Naive thymus-derived CD8-positive, alpha-beta T cell (primary cell): ENCODE measurements at regions not wholly inside any gene's neighbourhood (a gene's known extent, or its start where the extent isn't known, plus 50 kb on each side); places are given as distances from the start of the nearest gene placed in this dataset.
"Not testable (repeated sequence)": the region's sequence is repeated elsewhere in the genome, so short reads cannot be mapped to it uniquely, and the experiment has no call there.

Experiments used
- ATAC-seq, 2 donors: fragments of 150-1000 bp; cut with Tn5 transposase in 1 of 2; sonication (Bioruptor Pico), chemical (Tn5 transposase) in 1 of 2; 1 replicate in 1 of 2; 2 replicates in 1 of 2; pipeline ENCODE4 v1.10.0; 2021; ENCODE audit warnings: mild to moderate bottlenecking in 2 of 2, moderate library complexity in 2 of 2
- POLR2A ChIA-PET: fragments of 350-600 bp; sonication (Branson Sonifier 250); formaldehyde crosslinking; loops from one replicate; lab custom pipeline; 2021; ENCODE audit warnings: antibody characterized with exemption; lab: Charles Lee
- DNase-seq, 10 donors: peaks; one replicate each; pipeline versions ENCODE4 v3.0.0 to v3.0.0-alpha.2; 2020 to 2022
- H3K27ac Mint-ChIP-seq, 10 donors: one replicate each; pipeline ENCODE4 v1.8.0; 2020 to 2022; ENCODE audit warnings: mild to moderate bottlenecking in 10 of 10, mixed read lengths in 10 of 10, moderate library complexity in 4 of 10, inconsistent platforms in 1 of 10
- H3K27me3 Mint-ChIP-seq, 5 donors: one replicate each; pipeline ENCODE4 v1.8.0; 2021 to 2022; ENCODE audit warnings: mixed read lengths in 5 of 5
- H3K36me3 Mint-ChIP-seq, 3 donors: one replicate each; pipeline ENCODE4 v1.8.0; 2020 to 2022; ENCODE audit warnings: mixed read lengths in 3 of 3, mild to moderate bottlenecking in 2 of 3, inconsistent platforms in 1 of 3
- H3K4me1 Mint-ChIP-seq, 4 donors: one replicate each; pipeline ENCODE4 v1.8.0; 2021 to 2022; ENCODE audit warnings: mixed read lengths in 4 of 4
- H3K4me3 Mint-ChIP-seq, 10 donors: one replicate each; pipeline ENCODE4 v1.8.0; 2020 to 2022; ENCODE audit warnings: mild to moderate bottlenecking in 10 of 10, mixed read lengths in 10 of 10, moderate library complexity in 6 of 10, inconsistent platforms in 1 of 10
- H3K9me3 Mint-ChIP-seq, 9 donors: one replicate each; pipeline ENCODE4 v1.8.0; 2020 to 2022; ENCODE audit warnings: mixed read lengths in 9 of 9, mild to moderate bottlenecking in 3 of 9, inconsistent platforms in 1 of 9, moderate library complexity in 1 of 9

GRCh38 chr1:38194472-38194871, 147.9 kb upstream of the POU3F1 start:
- Mint-ChIP-seq H3K27ac (no peak overlapping the region), H3K4me1 (peaks cover 0 to 2% (median 0%) of the 10 kb centered on the region in 4 donors), H3K4me3 (no peak overlapping the region), H3K27me3 (peaks cover 15 to 53% (median 20%) of the 10 kb centered on the region in 5 donors), H3K36me3 (no peaks in the 10 kb centered on the region), H3K9me3 (peaks cover 0 to 1% (median 0%) of the 10 kb centered on the region in 9 donors)
- POLR2A ChIA-PET, result no interaction called here
- ATAC-seq, result no peak
- no peak for DNase-seq

- POLR2A ChIA-PET, result no interaction called here
- no peak overlapping the region for H3K27ac Mint-ChIP-seq
- peaks cover 14 to 67% (median 24%) of the 10 kb centered on the region in 5 donors for H3K27me3 Mint-ChIP-seq
These were observed 146.4 kb upstream of the POU3F1 start for GRCh38 chr1:38193040-38193439.

GRCh38 chr1:38191461-38191860, 144.9 kb upstream of the POU3F1 start:
- DNase-seq (no peak), ATAC-seq (no peak)
- H3K27me3 Mint-ChIP-seq, result peaks cover 16 to 83% (median 31%) of the 10 kb centered on the region in 5 donors
- no peak overlapping the region for H3K27ac Mint-ChIP-seq
- POLR2A ChIA-PET, result no interaction called here
- no peaks in the 10 kb centered on the region for H3K36me3 Mint-ChIP-seq
- H3K4me1 Mint-ChIP-seq, result peaks cover 0 to 2% (median 0%) of the 10 kb centered on the region in 4 donors
- no peaks in the 10 kb centered on the region for H3K9me3 Mint-ChIP-seq
- no peak overlapping the region for H3K4me3 Mint-ChIP-seq

More at GRCh38 chr1:38193040-38193439, 146.4 kb upstream of the POU3F1 start:
- peaks cover 0 to 2% (median 0%) of the 10 kb centered on the region in 4 donors for H3K4me1 Mint-ChIP-seq
- DNase-seq (no peak), ATAC-seq (no peak)
- no peaks in the 10 kb centered on the region for H3K36me3 Mint-ChIP-seq
- no peak overlapping the region for H3K4me3 Mint-ChIP-seq
- no peaks in the 10 kb centered on the region for H3K9me3 Mint-ChIP-seq

DNA sequence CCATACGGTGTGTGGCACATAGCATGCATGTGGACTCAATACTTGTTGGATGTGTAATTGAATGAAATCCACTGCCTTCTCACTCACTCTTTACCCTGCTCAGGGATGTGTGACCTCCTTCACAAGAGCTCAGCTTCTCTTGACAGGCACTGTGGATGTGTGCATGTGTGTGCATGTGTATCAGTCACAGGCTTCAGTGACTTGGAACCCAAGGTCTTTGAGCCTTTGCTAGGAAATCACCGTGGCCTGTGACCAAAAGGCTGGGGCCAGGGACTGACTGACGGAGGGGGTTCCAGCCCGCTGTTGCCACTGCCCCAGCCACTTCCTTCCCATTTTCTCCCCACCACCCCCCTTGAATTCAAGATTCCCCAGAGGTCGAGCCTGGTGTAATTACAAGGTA, 144.4 kb upstream of the POU3F1 start:
- ATAC-seq, result no peak

GRCh38 chr1:38187552-38187951, 141.0 kb upstream of the POU3F1 start:
- no peak overlapping the region for H3K27ac Mint-ChIP-seq
- H3K27me3 Mint-ChIP-seq, result peaks cover 16 to 68% (median 25%) of the 10 kb centered on the region in 5 donors
- H3K36me3 Mint-ChIP-seq, result no peaks in the 10 kb centered on the region
- DNase-seq (no peak), ATAC-seq (no peak)
- H3K9me3 Mint-ChIP-seq, result no peaks in the 10 kb centered on the region
- peaks cover 0 to 2% (median 0%) of the 10 kb centered on the region in 4 donors for H3K4me1 Mint-ChIP-seq
- no peak overlapping the region for H3K4me3 Mint-ChIP-seq
- POLR2A ChIA-PET, result no interaction called here

More for the DNA sequence above, 144.4 kb upstream of the POU3F1 start:
- Mint-ChIP-seq H3K27ac (no peak overlapping the region), H3K9me3 (no peaks in the 10 kb centered on the region), H3K36me3 (no peaks in the 10 kb centered on the region), H3K4me1 (peaks cover 0 to 2% (median 0%) of the 10 kb centered on the region in 4 donors), H3K4me3 (no peak overlapping the region), H3K27me3 (peaks cover 16 to 83% (median 34%) of the 10 kb centered on the region in 5 donors)
- no peak for DNase-seq
- POLR2A ChIA-PET, result no interaction called here

GRCh38 chr1:38186566-38186965, 140.0 kb upstream of the POU3F1 start:
- DNase-seq (no peak), ATAC-seq (no peak)
- H3K36me3 Mint-ChIP-seq, result no peaks in the 10 kb centered on the region
- no peak overlapping the region for H3K27ac Mint-ChIP-seq
- H3K9me3 Mint-ChIP-seq, result no peaks in the 10 kb centered on the region
- peaks cover 13 to 58% (median 21%) of the 10 kb centered on the region in 5 donors for H3K27me3 Mint-ChIP-seq
- no peak overlapping the region for H3K4me3 Mint-ChIP-seq
- H3K4me1 Mint-ChIP-seq, result no peaks in the 10 kb centered on the region
- POLR2A ChIA-PET, result no interaction called here

GRCh38 chr1:38185913-38186312, 139.3 kb upstream of the POU3F1 start:
- peaks cover 13 to 52% (median 22%) of the 10 kb centered on the region in 5 donors for H3K27me3 Mint-ChIP-seq
- no peak for DNase-seq
- POLR2A ChIA-PET, result no interaction called here
- H3K4me3 Mint-ChIP-seq, result no peak overlapping the region
- H3K4me1 Mint-ChIP-seq, result no peaks in the 10 kb centered on the region
- peaks cover 0 to 3% (median 0%) of the 10 kb centered on the region in 9 donors for H3K9me3 Mint-ChIP-seq
- no peak for ATAC-seq
- no peaks in the 10 kb centered on the region for H3K36me3 Mint-ChIP-seq
- H3K27ac Mint-ChIP-seq, result no peak overlapping the region

- ATAC-seq (no peak), DNase-seq (no peak)
- POLR2A ChIA-PET, result no interaction called here
- Mint-ChIP-seq H3K4me3 (no peak overlapping the region), H3K4me1 (no peaks in the 10 kb centered on the region), H3K27me3 (peaks cover 2 to 31% (median 18%) of the 10 kb centered on the region in 5 donors), H3K9me3 (peaks cover 0 to 9% (median 0%) of the 10 kb centered on the region in 9 donors), H3K27ac (no peak overlapping the region), H3K36me3 (no peaks in the 10 kb centered on the region)
These were observed 137.2 kb upstream of the POU3F1 start for GRCh38 chr1:38183747-38184146.

DNA sequence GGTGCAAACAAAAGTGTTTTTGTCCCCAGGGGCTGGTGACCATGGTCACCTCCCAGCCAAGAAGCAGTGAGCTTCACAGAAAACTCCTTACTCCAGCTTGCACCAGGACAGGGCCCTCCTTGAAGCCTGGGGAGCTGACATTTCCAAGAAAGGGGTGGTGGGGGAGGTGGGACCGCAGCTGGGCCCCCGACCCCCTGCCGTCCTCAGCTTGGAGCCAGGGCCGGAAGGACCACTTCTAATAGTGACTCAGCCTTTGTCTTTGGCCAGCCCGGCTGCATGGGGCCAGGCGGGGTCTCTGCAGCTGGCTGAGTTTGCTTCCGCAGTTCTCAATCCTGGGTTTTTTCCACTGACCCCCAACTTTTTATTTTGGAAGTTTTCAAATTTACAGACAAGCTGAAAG, 136.5 kb upstream of the POU3F1 start:
- peaks cover 2 to 25% (median 18%) of the 10 kb centered on the region in 5 donors for H3K27me3 Mint-ChIP-seq
- no peaks in the 10 kb centered on the region for H3K36me3 Mint-ChIP-seq
- H3K27ac Mint-ChIP-seq, result no peak overlapping the region
- DNase-seq, result no peak
- no peaks in the 10 kb centered on the region for H3K4me1 Mint-ChIP-seq
- H3K4me3 Mint-ChIP-seq, result no peak overlapping the region
- no peak for ATAC-seq
- H3K9me3 Mint-ChIP-seq, result peaks cover 0 to 9% (median 0%) of the 10 kb centered on the region in 9 donors
- POLR2A ChIA-PET, result no interaction called here

DNA sequence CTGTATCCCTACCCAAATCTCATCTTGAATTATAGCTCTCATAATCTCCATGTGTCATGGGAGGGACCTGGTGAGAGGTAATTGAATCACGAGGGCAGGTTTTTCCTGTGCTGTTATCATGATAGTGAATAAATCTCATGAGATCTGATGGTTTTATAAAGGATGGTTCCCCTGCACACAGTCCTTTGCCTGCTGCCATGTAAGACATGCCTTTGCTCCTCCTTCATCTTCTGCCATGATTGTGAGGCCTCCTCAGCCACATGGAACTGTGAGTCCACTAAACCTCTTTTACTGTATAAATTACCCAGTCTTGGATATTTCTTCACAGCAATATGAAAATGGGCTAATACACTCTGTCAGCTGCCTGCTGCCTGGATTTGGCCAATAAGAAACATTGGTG, 133.8 kb upstream of the POU3F1 start:
- H3K27ac Mint-ChIP-seq, H3K36me3 Mint-ChIP-seq, H3K4me3 Mint-ChIP-seq, H3K4me1 Mint-ChIP-seq, ATAC-seq, H3K27me3 Mint-ChIP-seq, POLR2A ChIA-PET, DNase-seq, H3K9me3 Mint-ChIP-seq: not testable (repeated sequence)

GRCh38 chr1:38179483-38179882, 132.9 kb upstream of the POU3F1 start:
- peaks cover 0 to 11% (median 4%) of the 10 kb centered on the region in 5 donors for H3K27me3 Mint-ChIP-seq
- H3K9me3 Mint-ChIP-seq, result peaks cover 0 to 9% (median 0%) of the 10 kb centered on the region in 9 donors
- DNase-seq (no peak), ATAC-seq (no peak)
- H3K36me3 Mint-ChIP-seq, result no peaks in the 10 kb centered on the region
- H3K4me1 Mint-ChIP-seq, result no peaks in the 10 kb centered on the region
- H3K27ac Mint-ChIP-seq, result no peak overlapping the region
- H3K4me3 Mint-ChIP-seq, result no peak overlapping the region
- POLR2A ChIA-PET, result no interaction called here

- no peak overlapping the region for H3K27ac Mint-ChIP-seq
- peaks cover 0 to 11% (median 2%) of the 10 kb centered on the region in 5 donors for H3K27me3 Mint-ChIP-seq
- no peak for DNase-seq
- POLR2A ChIA-PET, result no interaction called here
- peaks cover 0 to 9% (median 0%) of the 10 kb centered on the region in 9 donors for H3K9me3 Mint-ChIP-seq
- no peak for ATAC-seq
- H3K4me1 Mint-ChIP-seq, result no peaks in the 10 kb centered on the region
- no peaks in the 10 kb centered on the region for H3K36me3 Mint-ChIP-seq
- no peak overlapping the region for H3K4me3 Mint-ChIP-seq
These were observed 131.6 kb upstream of the POU3F1 start for GRCh38 chr1:38178216-38178615.

DNA sequence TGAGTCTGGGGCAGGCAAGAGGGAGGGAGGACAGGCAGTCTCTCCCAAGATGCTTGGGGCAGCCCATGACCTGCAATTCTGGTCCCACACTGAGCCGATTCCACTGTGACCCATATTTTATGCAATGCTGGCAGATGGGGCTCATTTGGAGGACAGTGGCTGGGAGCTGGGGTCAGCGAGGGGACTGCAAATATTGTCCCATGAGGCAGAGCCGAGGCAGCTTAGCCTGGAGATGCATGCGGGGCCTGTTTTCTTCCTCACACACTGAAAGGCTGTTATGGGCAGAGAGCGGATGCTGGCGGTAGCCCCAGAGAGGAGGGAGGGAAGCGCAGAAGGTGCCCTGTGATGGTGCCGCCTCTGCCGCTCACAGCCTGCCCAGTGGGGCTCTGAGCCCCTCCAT, 128.5 kb upstream of the POU3F1 start:
- Mint-ChIP-seq H3K27ac (no peak overlapping the region), H3K4me3 (no peak overlapping the region), H3K4me1 (no peaks in the 10 kb centered on the region), H3K9me3 (no peaks in the 10 kb centered on the region), H3K27me3 (peaks cover 0 to 4% (median 2%) of the 10 kb centered on the region in 5 donors), H3K36me3 (no peaks in the 10 kb centered on the region)
- DNase-seq, result no peak
- no peak for ATAC-seq
- POLR2A ChIA-PET, result no interaction called here

GRCh38 chr1:38173848-38174247, 127.3 kb upstream of the POU3F1 start:
- Mint-ChIP-seq H3K27ac (no peak overlapping the region), H3K4me1 (no peaks in the 10 kb centered on the region), H3K27me3 (peaks cover 0 to 4% (median 2%) of the 10 kb centered on the region in 5 donors), H3K9me3 (no peaks in the 10 kb centered on the region), H3K4me3 (no peak overlapping the region), H3K36me3 (no peaks in the 10 kb centered on the region)
- POLR2A ChIA-PET, result no interaction called here
- no peak for ATAC-seq
- DNase-seq, result no peak
